ENCODE measurements at regions not wholly inside any gene's neighbourhood (a gene's known extent, or its start where the extent isn't known, plus 50 kb on each side); places are given as distances from the start of the nearest gene placed in this dataset.

DNA sequence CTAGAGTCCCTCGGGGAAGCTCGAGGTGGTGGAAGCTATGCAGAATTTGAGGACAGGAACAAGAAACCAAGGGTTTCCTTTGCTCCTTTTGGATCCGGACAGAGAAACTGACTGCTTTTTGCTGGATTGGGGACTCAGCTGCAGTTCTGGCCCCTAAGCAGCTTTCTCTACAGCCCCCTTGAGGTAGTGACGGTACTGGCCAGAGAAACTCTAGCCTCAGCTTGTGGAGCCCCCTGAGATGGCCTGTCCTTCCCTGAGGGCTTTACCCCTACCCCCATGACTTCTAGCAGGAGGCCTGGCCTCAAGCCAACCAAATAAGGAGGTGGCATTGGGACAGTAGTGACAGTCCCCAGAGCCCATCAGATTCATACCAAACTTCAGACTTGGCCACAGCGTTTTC is 118.1 kb downstream of the IRX5 start (continued):
- TF ChIP-seq, protein P1, sequence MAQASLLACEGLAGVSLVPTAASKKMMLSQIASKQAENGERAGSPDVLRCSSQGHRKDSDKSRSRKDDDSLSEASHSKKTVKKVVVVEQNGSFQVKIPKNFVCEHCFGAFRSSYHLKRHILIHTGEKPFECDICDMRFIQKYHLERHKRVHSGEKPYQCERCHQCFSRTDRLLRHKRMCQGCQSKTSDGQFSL (CRISPR knock-in tag; IDR thresholded peaks at IDR 0.05) = no peak
- TF ChIP-seq, protein P1 (tag; IDR thresholded peaks at IDR 0.05) = no peak
- TF ChIP-seq FOXA1 (IDR thresholded peaks at IDR 0.05; ENCODE audit: borderline replicate concordance) (no peak), U2AF2 (optimal IDR thresholded peaks at IDR 0.05; ENCODE audit: low read depth, low read length) (no peak)
- TF ChIP-seq, protein P2, sequence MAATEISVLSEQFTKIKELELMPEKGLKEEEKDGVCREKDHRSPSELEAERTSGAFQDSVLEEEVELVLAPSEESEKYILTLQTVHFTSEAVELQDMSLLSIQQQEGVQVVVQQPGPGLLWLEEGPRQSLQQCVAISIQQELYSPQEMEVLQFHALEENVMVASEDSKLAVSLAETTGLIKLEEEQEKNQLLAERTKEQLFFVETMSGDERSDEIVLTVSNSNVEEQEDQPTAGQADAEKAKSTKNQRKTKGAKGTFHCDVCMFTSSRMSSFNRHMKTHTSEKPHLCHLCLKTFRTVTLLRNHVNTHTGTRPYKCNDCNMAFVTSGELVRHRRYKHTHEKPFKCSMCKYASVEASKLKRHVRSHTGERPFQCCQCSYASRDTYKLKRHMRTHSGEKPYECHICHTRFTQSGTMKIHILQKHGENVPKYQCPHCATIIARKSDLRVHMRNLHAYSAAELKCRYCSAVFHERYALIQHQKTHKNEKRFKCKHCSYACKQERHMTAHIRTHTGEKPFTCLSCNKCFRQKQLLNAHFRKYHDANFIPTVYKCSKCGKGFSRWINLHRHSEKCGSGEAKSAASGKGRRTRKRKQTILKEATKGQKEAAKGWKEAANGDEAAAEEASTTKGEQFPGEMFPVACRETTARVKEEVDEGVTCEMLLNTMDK (IDR thresholded peaks at IDR 0.05; ENCODE audit: borderline replicate concordance, insufficient read depth, low read depth, low read length, poor library complexity, severe bottlenecking) = no peak
- TF ChIP-seq, protein P3, sequence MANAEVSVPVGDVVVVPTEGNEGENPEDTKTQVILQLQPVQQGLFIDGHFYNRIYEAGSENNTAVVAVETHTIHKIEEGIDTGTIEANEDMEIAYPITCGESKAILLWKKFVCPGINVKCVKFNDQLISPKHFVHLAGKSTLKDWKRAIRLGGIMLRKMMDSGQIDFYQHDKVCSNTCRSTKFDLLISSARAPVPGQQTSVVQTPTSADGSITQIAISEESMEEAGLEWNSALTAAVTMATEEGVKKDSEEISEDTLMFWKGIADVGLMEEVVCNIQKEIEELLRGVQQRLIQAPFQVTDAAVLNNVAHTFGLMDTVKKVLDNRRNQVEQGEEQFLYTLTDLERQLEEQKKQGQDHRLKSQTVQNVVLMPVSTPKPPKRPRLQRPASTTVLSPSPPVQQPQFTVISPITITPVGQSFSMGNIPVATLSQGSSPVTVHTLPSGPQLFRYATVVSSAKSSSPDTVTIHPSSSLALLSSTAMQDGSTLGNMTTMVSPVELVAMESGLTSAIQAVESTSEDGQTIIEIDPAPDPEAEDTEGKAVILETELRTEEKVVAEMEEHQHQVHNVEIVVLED (CRISPR knock-in tag; IDR thresholded peaks at IDR 0.05) = no peak

Measured in K562 (cell line).